GM21619 (cell line): ENCODE measurements at regions not wholly inside any gene's neighbourhood (a gene's known extent, or its start where the extent isn't known, plus 50 kb on each side); places are given as distances from the start of the nearest gene placed in this dataset.
"Not testable (repeated sequence)": the region's sequence is repeated elsewhere in the genome, so short reads cannot be mapped to it uniquely, and the experiment has no call there.

Source experiments
- ATAC-seq: cut with Tn5 transposase; IDR thresholded peaks from one replicate; pipeline ENCODE4 v1.9.1; 2021; ENCODE audit not compliant: unreplicated experiment

GRCh38 chr4:189215574-189215973 is 725.1 kb upstream of the FRG1 start:
- ATAC-seq = no peak

GRCh38 chr4:189221691-189222090 is 719.0 kb upstream of the FRG1 start:
- no peak for ATAC-seq

- no peak for ATAC-seq
Measured at GRCh38 chr4:189228726-189229125, 711.9 kb upstream of the FRG1 start.

GRCh38 chr4:189232274-189232673 is 708.4 kb upstream of the FRG1 start:
- ATAC-seq = no peak

GRCh38 chr4:189233754-189234153 is 706.9 kb upstream of the FRG1 start:
- ATAC-seq = not testable (repeated sequence)

GRCh38 chr4:189234948-189235347 is 705.7 kb upstream of the FRG1 start:
- ATAC-seq = not testable (repeated sequence)

- no peak for ATAC-seq
Measured at GRCh38 chr4:189235599-189235998, 705.1 kb upstream of the FRG1 start.

GRCh38 chr4:189236321-189236720 is 704.4 kb upstream of the FRG1 start:
- not testable (repeated sequence) for ATAC-seq

GRCh38 chr4:189237340-189237739 is 703.3 kb upstream of the FRG1 start:
- no peak for ATAC-seq

GRCh38 chr4:189255636-189256035 is 685.0 kb upstream of the FRG1 start:
- no peak for ATAC-seq

- no peak for ATAC-seq
Measured at GRCh38 chr4:189261475-189261874, 679.2 kb upstream of the FRG1 start.

- no peak for ATAC-seq
Measured at GRCh38 chr4:189265515-189265914, 675.2 kb upstream of the FRG1 start.

- no peak for ATAC-seq
Measured at GRCh38 chr4:189267312-189267965, 673.2 kb upstream of the FRG1 start.

- no peak for ATAC-seq
Measured at GRCh38 chr4:189278597-189279165, 662.0 kb upstream of the FRG1 start.

GRCh38 chr4:189279188-189279587 is 661.5 kb upstream of the FRG1 start:
- no peak for ATAC-seq

GRCh38 chr4:189285377-189285776 is 655.3 kb upstream of the FRG1 start:
- no peak for ATAC-seq

- no peak for ATAC-seq
Measured at GRCh38 chr4:189291939-189292338, 648.7 kb upstream of the FRG1 start.

GRCh38 chr4:189293459-189293858 is 647.2 kb upstream of the FRG1 start:
- no peak for ATAC-seq

GRCh38 chr4:189294574-189294973 is 646.1 kb upstream of the FRG1 start:
- ATAC-seq = no peak

- ATAC-seq = no peak
Measured at GRCh38 chr4:189299706-189300105, 641.0 kb upstream of the FRG1 start.

GRCh38 chr4:189301692-189302091 is 639.0 kb upstream of the FRG1 start:
- no peak for ATAC-seq

- ATAC-seq = no peak
Measured at GRCh38 chr4:189302719-189303118, 638.0 kb upstream of the FRG1 start.

GRCh38 chr4:189304167-189304566 is 636.5 kb upstream of the FRG1 start:
- no peak for ATAC-seq
